ENCODE measurements at regions not wholly inside any gene's neighbourhood (a gene's known extent, or its start where the extent isn't known, plus 50 kb on each side); places are given as distances from the start of the nearest gene placed in this dataset.

GRCh38 chr2:221708902-221709301, 136.8 kb upstream of the EPHA4 start:
- Histone ChIP-seq H3K9ac (no peak overlapping the region), H3K79me2 (no peaks in the 10 kb centered on the region), H3K4me1 (no peaks in the 10 kb centered on the region), H3K27ac (no peak overlapping the region), H3K9me3 (ENCODE audit: control insufficient read depth, low read length) (no peaks in the 10 kb centered on the region), H2AFZ (no peak overlapping the region), H3K27me3 (ENCODE audit: control insufficient read depth, insufficient read depth, low read length) (no peaks in the 10 kb centered on the region), H3K36me3 (ENCODE audit: control insufficient read depth, insufficient read depth, low read length) (no peaks in the 10 kb centered on the region), H3K4me2 (ENCODE audit: low read length) (no peak overlapping the region), H3K4me3 (ENCODE audit: low read depth, low read length) (no peak overlapping the region)
- TF ChIP-seq CTCF (IDR thresholded peaks at IDR 0.05) = no peak

DNA sequence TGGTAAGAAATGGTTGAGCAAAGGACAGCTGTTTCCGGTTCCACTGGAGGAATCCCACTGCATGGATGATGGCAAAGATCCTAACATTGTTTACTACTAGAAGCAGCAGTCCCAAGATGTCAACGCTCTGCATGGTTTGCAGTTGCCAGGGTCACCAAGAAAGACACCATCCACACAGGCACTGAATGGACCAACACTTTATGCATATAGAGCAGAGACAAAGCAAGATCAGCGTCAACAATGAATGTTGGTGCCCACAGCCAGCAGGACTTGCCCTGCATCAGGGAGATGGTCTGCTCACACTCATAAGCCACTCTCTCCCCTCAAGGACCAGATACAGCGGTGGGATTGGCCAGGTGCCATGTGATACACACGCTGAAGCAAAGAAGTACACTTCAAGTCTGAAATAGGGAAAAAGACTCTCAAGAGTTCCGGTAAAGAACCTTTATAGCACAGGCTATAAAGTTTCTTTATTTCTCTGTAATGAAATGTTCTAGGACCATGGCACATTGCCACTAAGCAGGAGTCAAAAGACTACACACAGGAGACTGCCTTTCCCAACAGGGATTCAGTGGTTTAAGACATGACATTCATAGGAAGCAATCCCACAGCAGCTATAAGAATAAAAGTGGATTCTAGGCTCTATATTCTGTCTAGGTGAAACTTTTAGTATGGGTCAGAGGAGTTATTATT, 133.2 kb upstream of the EPHA4 start:
- Histone ChIP-seq H3K4me3 (ENCODE audit: low read depth, low read length) (no peak overlapping the region), H3K4me2 (ENCODE audit: low read length) (no peak overlapping the region), H3K4me1 (no peaks in the 10 kb centered on the region), H3K9me3 (ENCODE audit: control insufficient read depth, low read length) (no peaks in the 10 kb centered on the region), H3K9ac (no peak overlapping the region), H3K27ac (no peak overlapping the region), H3K27me3 (ENCODE audit: control insufficient read depth, insufficient read depth, low read length) (no peaks in the 10 kb centered on the region), H3K36me3 (ENCODE audit: control insufficient read depth, insufficient read depth, low read length) (no peaks in the 10 kb centered on the region), H2AFZ (no peak overlapping the region), H3K79me2 (no peaks in the 10 kb centered on the region)
- no peak for TF ChIP-seq CTCF (IDR thresholded peaks at IDR 0.05)

DNA sequence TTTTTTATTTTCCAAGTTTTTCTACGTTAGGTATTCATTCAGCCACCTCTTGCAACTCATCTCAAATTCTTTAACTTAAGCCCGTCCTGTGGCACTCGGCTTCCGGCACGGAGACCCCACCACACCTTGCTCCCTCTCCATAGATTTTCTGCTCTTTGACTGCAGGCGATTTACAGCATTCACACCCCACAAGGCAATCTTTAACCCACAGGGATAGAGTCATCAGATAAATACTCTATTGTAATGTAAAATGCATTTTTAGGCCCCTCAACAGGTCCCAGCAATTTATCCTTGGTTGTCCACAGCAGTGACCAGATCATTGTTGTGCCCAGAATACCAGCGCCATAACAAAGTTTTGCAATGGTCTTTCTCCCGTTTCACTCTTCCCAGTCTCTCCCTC, 132.3 kb upstream of the EPHA4 start:
- Histone ChIP-seq H3K4me1 (no peaks in the 10 kb centered on the region), H3K4me3 (ENCODE audit: low read depth, low read length) (no peak overlapping the region), H3K4me2 (ENCODE audit: low read length) (no peak overlapping the region), H3K79me2 (no peaks in the 10 kb centered on the region), H2AFZ (no peak overlapping the region), H3K36me3 (ENCODE audit: control insufficient read depth, insufficient read depth, low read length) (no peaks in the 10 kb centered on the region), H3K27ac (no peak overlapping the region), H3K9ac (no peak overlapping the region), H3K9me3 (ENCODE audit: control insufficient read depth, low read length) (no peaks in the 10 kb centered on the region), H3K27me3 (ENCODE audit: control insufficient read depth, insufficient read depth, low read length) (no peaks in the 10 kb centered on the region)
- TF ChIP-seq CTCF (IDR thresholded peaks at IDR 0.05) = no peak

- Histone ChIP-seq H3K9ac (no peak overlapping the region), H3K79me2 (no peaks in the 10 kb centered on the region), H3K9me3 (ENCODE audit: control insufficient read depth, low read length) (no peaks in the 10 kb centered on the region), H3K4me1 (no peaks in the 10 kb centered on the region), H3K27me3 (ENCODE audit: control insufficient read depth, insufficient read depth, low read length) (no peaks in the 10 kb centered on the region), H3K36me3 (ENCODE audit: control insufficient read depth, insufficient read depth, low read length) (no peaks in the 10 kb centered on the region), H3K4me2 (ENCODE audit: low read length) (no peak overlapping the region), H3K27ac (no peak overlapping the region), H2AFZ (no peak overlapping the region), H3K4me3 (ENCODE audit: low read depth, low read length) (no peak overlapping the region)
- TF ChIP-seq CTCF (IDR thresholded peaks at IDR 0.05) = no peak
Observed at GRCh38 chr2:221693365-221693764, 121.3 kb upstream of the EPHA4 start.

- Histone ChIP-seq H3K36me3 (ENCODE audit: control insufficient read depth, insufficient read depth, low read length) (no peaks in the 10 kb centered on the region), H3K4me2 (ENCODE audit: low read length) (no peak overlapping the region), H3K9ac (no peak overlapping the region), H3K4me1 (no peaks in the 10 kb centered on the region), H3K27ac (no peak overlapping the region), H3K9me3 (ENCODE audit: control insufficient read depth, low read length) (no peaks in the 10 kb centered on the region), H2AFZ (no peak overlapping the region), H3K27me3 (ENCODE audit: control insufficient read depth, insufficient read depth, low read length) (no peaks in the 10 kb centered on the region), H3K79me2 (no peaks in the 10 kb centered on the region), H3K4me3 (ENCODE audit: low read depth, low read length) (no peak overlapping the region)
- no peak for TF ChIP-seq CTCF (IDR thresholded peaks at IDR 0.05)
Observed at GRCh38 chr2:221691571-221691970, 119.5 kb upstream of the EPHA4 start.
